HEK293 (cell line): ENCODE measurements at regions not wholly inside any gene's neighbourhood (a gene's known extent, or its start where the extent isn't known, plus 50 kb on each side); places are given as distances from the start of the nearest gene placed in this dataset.
A peak's percentile ranks its signal among the peaks of the same experiment; 100 is the strongest.

Source experiments
- GFI1B ChIP-seq: fragments of 450-650 bp; formaldehyde crosslinking; IDR thresholded peaks from 2 replicates; pipeline ENCODE4 v1.5.1; 2016; ENCODE audit warnings: missing biosample characterization, missing genetic modification characterization
- GLI4 ChIP-seq: fragments of 450-650 bp; formaldehyde crosslinking; IDR thresholded peaks from 2 replicates; pipeline ENCODE4 v1.5.1; 2016; ENCODE audit warnings: missing biosample characterization, missing genetic modification characterization
- KLF10 ChIP-seq: fragments of 450-650 bp; IDR thresholded peaks from 2 replicates; pipeline ENCODE4 v1.5.1; 2018; ENCODE audit warnings: missing biosample characterization, mild to moderate bottlenecking, missing genetic modification characterization
- KLF8 ChIP-seq: fragments of 450-650 bp; formaldehyde crosslinking; IDR thresholded peaks from 2 replicates; pipeline ENCODE4 v1.5.1; 2016; ENCODE audit warnings: missing biosample characterization, missing genetic modification characterization
- KLF9 ChIP-seq: fragments of 450-650 bp; formaldehyde crosslinking; IDR thresholded peaks from 2 replicates; pipeline ENCODE4 v1.5.1; 2016; ENCODE audit warnings: missing biosample characterization, missing genetic modification characterization, low read depth
- MEIS1 ChIP-seq: sonication (generic); formaldehyde crosslinking; IDR thresholded peaks from 2 replicates; pipeline ENCODE4 v1.8.1; 2022; ENCODE audit warnings: missing genetic modification reagents, mild to moderate bottlenecking, borderline replicate concordance
- SP3 ChIP-seq: fragments of 450-650 bp; formaldehyde crosslinking; IDR thresholded peaks from 2 replicates; pipeline ENCODE4 v1.5.1; 2016; ENCODE audit warnings: missing biosample characterization, missing genetic modification characterization
- SP7 ChIP-seq: fragments of 450-650 bp; formaldehyde crosslinking; IDR thresholded peaks from 2 replicates; pipeline ENCODE4 v1.5.1; 2016; ENCODE audit warnings: missing biosample characterization, missing genetic modification characterization
- TCF7L2 ChIP-seq: IDR thresholded peaks from 2 replicates; pipeline ENCODE4 v1.6.1; 2011; ENCODE audit warnings: low read depth, mild to moderate bottlenecking, inconsistent platforms, low read length, moderate library complexity, borderline replicate concordance
- ZBTB17 ChIP-seq: fragments of 450-650 bp; formaldehyde crosslinking; IDR thresholded peaks from 2 replicates; pipeline ENCODE4 v1.5.1; 2016; ENCODE audit warnings: missing biosample characterization, missing genetic modification characterization
- ZBTB21 ChIP-seq: fragments of 450-650 bp; formaldehyde crosslinking; IDR thresholded peaks from 2 replicates; pipeline ENCODE4 v1.5.1; 2017; ENCODE audit warnings: missing biosample characterization, missing genetic modification characterization
- ZNF121 ChIP-seq: fragments of 450-650 bp; formaldehyde crosslinking; IDR thresholded peaks from 2 replicates; pipeline ENCODE4 v1.5.1; 2016; ENCODE audit warnings: missing biosample characterization, missing genetic modification characterization
- ZNF133 ChIP-seq: fragments of 450-650 bp; formaldehyde crosslinking; IDR thresholded peaks from 2 replicates; pipeline ENCODE4 v1.5.1; 2016; ENCODE audit warnings: missing biosample characterization, missing genetic modification characterization
- ZNF292 ChIP-seq: fragments of 450-650 bp; formaldehyde crosslinking; IDR thresholded peaks from 2 replicates; pipeline ENCODE4 v1.5.1; 2016; ENCODE audit warnings: low read depth, missing biosample characterization, missing genetic modification characterization, borderline replicate concordance
- ZNF354C ChIP-seq: fragments of 450-650 bp; formaldehyde crosslinking; IDR thresholded peaks from 2 replicates; pipeline ENCODE4 v1.5.1; 2016; ENCODE audit warnings: missing biosample characterization, missing genetic modification characterization, low read depth, borderline replicate concordance
- ZNF366 ChIP-seq: fragments of 450-650 bp; formaldehyde crosslinking; conservative IDR thresholded peaks from 2 replicates; pipeline ENCODE4 v1.5.1; 2016; ENCODE audit warnings: missing biosample characterization, missing genetic modification characterization
- ZNF416 ChIP-seq: fragments of 450-650 bp; formaldehyde crosslinking; IDR thresholded peaks from 2 replicates; pipeline ENCODE4 v1.5.1; 2016; ENCODE audit warnings: missing biosample characterization, missing genetic modification characterization
- ZNF426 ChIP-seq: fragments of 450-650 bp; formaldehyde crosslinking; IDR thresholded peaks from 2 replicates; pipeline ENCODE4 v1.5.1; 2017; ENCODE audit warnings: missing biosample characterization, missing genetic modification characterization, mild to moderate bottlenecking, inconsistent platforms, moderate library complexity
- ZNF514 ChIP-seq: fragments of 450-650 bp; formaldehyde crosslinking; IDR thresholded peaks from 2 replicates; pipeline ENCODE4 v1.5.1; 2016; ENCODE audit warnings: missing biosample characterization, missing genetic modification characterization
- ZNF530 ChIP-seq: fragments of 450-650 bp; formaldehyde crosslinking; IDR thresholded peaks from 2 replicates; pipeline ENCODE4 v1.5.1; 2016; ENCODE audit warnings: low read depth, missing biosample characterization, missing genetic modification characterization
- ZNF558 ChIP-seq: fragments of 450-650 bp; formaldehyde crosslinking; IDR thresholded peaks from 2 replicates; pipeline ENCODE4 v1.5.1; 2016; ENCODE audit warnings: missing biosample characterization, missing genetic modification characterization
- ZNF585B ChIP-seq: fragments of 450-650 bp; formaldehyde crosslinking; IDR thresholded peaks from 2 replicates; pipeline ENCODE4 v1.5.1; 2016; ENCODE audit warnings: missing biosample characterization, missing genetic modification characterization
- ZNF600 ChIP-seq: fragments of 450-650 bp; formaldehyde crosslinking; IDR thresholded peaks from 2 replicates; pipeline ENCODE4 v1.5.1; 2016; ENCODE audit warnings: missing biosample characterization, missing genetic modification characterization
- ZNF623 ChIP-seq: fragments of 450-650 bp; formaldehyde crosslinking; IDR thresholded peaks from 2 replicates; pipeline ENCODE4 v1.5.1; 2016; ENCODE audit warnings: missing biosample characterization, missing genetic modification characterization
- ZNF660 ChIP-seq: fragments of 450-650 bp; IDR thresholded peaks from 2 replicates; pipeline ENCODE4 v1.5.1; 2018; ENCODE audit warnings: missing biosample characterization, mild to moderate bottlenecking, missing genetic modification characterization
- ZNF664 ChIP-seq: fragments of 450-650 bp; formaldehyde crosslinking; IDR thresholded peaks from 2 replicates; pipeline ENCODE4 v1.5.1; 2016; ENCODE audit warnings: missing biosample characterization, missing genetic modification characterization
- ZNF785 ChIP-seq: fragments of 450-650 bp; formaldehyde crosslinking; IDR thresholded peaks from 2 replicates; pipeline ENCODE4 v1.5.1; 2016; ENCODE audit warnings: missing biosample characterization, missing genetic modification characterization
- ZNF792 ChIP-seq: fragments of 450-650 bp; formaldehyde crosslinking; IDR thresholded peaks from 2 replicates; pipeline ENCODE4 v1.5.1; 2016; ENCODE audit warnings: missing biosample characterization, missing genetic modification characterization
- ZNF837 ChIP-seq: fragments of 450-650 bp; formaldehyde crosslinking; IDR thresholded peaks from 2 replicates; pipeline ENCODE4 v1.5.1; 2016; ENCODE audit warnings: missing biosample characterization, missing genetic modification characterization
- ZSCAN23 ChIP-seq: fragments of 450-650 bp; formaldehyde crosslinking; IDR thresholded peaks from 2 replicates; pipeline ENCODE4 v1.5.1; 2016; ENCODE audit warnings: missing biosample characterization, missing genetic modification characterization
- TF ChIP-seq, protein P1 (sequence below): fragments of 450-650 bp; formaldehyde crosslinking; optimal IDR thresholded peaks from 2 replicates; pipeline ENCODE3; 2016; ENCODE audit warnings: missing biosample characterization, mild to moderate bottlenecking, missing genetic modification characterization
- TF ChIP-seq, protein P2 (sequence below): fragments of 450-650 bp; formaldehyde crosslinking; IDR thresholded peaks from 2 replicates; pipeline ENCODE4 v1.5.1; 2017; ENCODE audit warnings: missing biosample characterization, missing genetic modification characterization
- TF ChIP-seq, protein P3 (sequence below): fragments of 450-650 bp; formaldehyde crosslinking; IDR thresholded peaks from 2 replicates; pipeline ENCODE4 v1.5.1; 2016; ENCODE audit warnings: missing biosample characterization, missing genetic modification characterization
- TF ChIP-seq, protein P4 (sequence below): fragments of 450-650 bp; formaldehyde crosslinking; IDR thresholded peaks from 2 replicates; pipeline ENCODE4 v1.5.1; 2016; ENCODE audit warnings: missing biosample characterization, missing genetic modification characterization
- TF ChIP-seq, protein P5 (sequence below): fragments of 450-650 bp; formaldehyde crosslinking; IDR thresholded peaks from 2 replicates; pipeline ENCODE4; 2016; ENCODE audit warnings: missing biosample characterization, missing genetic modification characterization

DNA sequence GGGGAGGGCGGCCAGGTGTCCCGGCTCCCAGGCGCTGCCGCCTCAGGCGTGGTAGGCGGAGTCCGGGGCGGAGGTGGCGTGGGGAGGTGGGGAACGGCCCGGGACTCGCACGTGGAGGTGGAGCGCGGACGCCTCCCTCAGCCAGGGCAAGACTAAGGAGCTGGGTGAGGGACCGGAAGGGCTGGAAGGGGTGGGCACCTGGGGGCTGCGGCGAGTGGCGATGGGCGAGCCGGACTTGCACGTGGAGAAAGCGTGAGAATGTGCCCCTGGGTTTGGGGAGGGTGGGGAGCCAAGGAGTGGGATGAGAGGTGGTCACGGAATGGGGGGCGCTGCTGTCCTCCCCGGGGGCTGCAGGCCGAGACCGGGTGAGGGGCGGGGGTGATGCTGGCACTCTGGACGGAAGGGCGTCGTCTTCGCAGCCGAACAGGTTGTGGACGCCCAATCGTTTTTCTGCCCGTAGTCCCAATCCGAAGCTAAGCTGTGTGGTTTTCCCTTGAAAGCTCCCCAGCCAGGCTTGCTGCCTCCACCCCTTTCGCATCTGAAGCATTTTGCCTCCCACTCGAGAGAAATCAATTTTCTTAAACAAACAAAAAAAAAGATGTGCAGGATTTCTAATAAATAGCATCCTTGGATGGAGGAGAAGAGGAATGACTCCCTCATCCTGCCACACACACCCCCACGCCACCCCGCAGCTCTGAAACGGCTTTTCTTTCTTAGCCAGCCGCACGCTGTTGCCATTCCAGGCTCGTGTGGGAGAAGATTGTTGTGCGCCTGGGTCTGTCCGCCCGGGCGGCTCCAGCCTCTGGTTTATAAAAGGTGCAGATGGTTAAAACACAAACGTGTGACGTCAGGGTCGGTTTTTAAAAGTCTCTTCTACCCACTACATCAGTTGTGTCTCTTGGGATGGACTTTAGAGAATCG, 62.5 kb upstream of the ANKRD28 start (continued):
- no peak for TF ChIP-seq TCF7L2
- no peak for TF ChIP-seq ZNF558 (tag by site-specific recombination)
- peak; percentile 33; the same call in 1 of the 2 replicates for TF ChIP-seq GLI4 (tag by site-specific recombination)
- peak; percentile 59; the same call in 1 of the 2 replicates for TF ChIP-seq ZNF133 (tag by site-specific recombination)
- no peak for TF ChIP-seq ZNF292 (tag by site-specific recombination)
- TF ChIP-seq ZBTB21 (tag by site-specific recombination): peak; percentile 72
- TF ChIP-seq ZNF530 (tag by site-specific recombination): no peak
- peak; percentile 27; the same call in 1 of the 2 replicates for TF ChIP-seq ZNF660 (tag by site-specific recombination)
- TF ChIP-seq KLF9 (tag by site-specific recombination): peak; percentile 88
- 0 out of 2 replicates have a peak, but pooled peaks have one; percentile 58 for TF ChIP-seq ZNF416 (tag by site-specific recombination)
- TF ChIP-seq ZNF623: no peak
- no peak for TF ChIP-seq ZNF514 (tag by site-specific recombination)
- TF ChIP-seq, protein P1, sequence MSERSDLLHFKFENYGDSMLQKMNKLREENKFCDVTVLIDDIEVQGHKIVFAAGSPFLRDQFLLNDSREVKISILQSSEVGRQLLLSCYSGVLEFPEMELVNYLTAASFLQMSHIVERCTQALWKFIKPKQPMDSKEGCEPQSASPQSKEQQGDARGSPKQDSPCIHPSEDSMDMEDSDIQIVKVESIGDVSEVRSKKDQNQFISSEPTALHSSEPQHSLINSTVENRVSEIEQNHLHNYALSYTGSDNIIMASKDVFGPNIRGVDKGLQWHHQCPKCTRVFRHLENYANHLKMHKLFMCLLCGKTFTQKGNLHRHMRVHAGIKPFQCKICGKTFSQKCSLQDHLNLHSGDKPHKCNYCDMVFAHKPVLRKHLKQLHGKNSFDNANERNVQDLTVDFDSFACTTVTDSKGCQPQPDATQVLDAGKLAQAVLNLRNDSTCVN (tag by site-specific recombination): peak; percentile 68
- no peak for TF ChIP-seq ZNF354C (tag by site-specific recombination)
- TF ChIP-seq ZNF366 (tag by site-specific recombination): no peak; the same call in 1 of the 2 replicates
- TF ChIP-seq ZNF600 (tag by site-specific recombination): peak; percentile 90
- TF ChIP-seq SP7 (tag by site-specific recombination): peak; percentile 77
- peak; percentile 87 for TF ChIP-seq SP3 (tag by site-specific recombination)
- TF ChIP-seq, protein P2, sequence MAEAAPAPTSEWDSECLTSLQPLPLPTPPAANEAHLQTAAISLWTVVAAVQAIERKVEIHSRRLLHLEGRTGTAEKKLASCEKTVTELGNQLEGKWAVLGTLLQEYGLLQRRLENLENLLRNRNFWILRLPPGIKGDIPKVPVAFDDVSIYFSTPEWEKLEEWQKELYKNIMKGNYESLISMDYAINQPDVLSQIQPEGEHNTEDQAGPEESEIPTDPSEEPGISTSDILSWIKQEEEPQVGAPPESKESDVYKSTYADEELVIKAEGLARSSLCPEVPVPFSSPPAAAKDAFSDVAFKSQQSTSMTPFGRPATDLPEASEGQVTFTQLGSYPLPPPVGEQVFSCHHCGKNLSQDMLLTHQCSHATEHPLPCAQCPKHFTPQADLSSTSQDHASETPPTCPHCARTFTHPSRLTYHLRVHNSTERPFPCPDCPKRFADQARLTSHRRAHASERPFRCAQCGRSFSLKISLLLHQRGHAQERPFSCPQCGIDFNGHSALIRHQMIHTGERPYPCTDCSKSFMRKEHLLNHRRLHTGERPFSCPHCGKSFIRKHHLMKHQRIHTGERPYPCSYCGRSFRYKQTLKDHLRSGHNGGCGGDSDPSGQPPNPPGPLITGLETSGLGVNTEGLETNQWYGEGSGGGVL (tag by site-specific recombination): peak; percentile 83
- TF ChIP-seq ZNF121: 0 out of 2 replicates have a peak, but pooled peaks have one; percentile 27
- TF ChIP-seq KLF8 (tag by site-specific recombination): peak; percentile 99
- TF ChIP-seq ZNF585B: no peak
- TF ChIP-seq ZNF837: no peak
- TF ChIP-seq MEIS1 (CRISPR knock-in tag): no peak
- peak; percentile 73 for TF ChIP-seq ZBTB17 (tag by site-specific recombination)
- TF ChIP-seq, protein P3, sequence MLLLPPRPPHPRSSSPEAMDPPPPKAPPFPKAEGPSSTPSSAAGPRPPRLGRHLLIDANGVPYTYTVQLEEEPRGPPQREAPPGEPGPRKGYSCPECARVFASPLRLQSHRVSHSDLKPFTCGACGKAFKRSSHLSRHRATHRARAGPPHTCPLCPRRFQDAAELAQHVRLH (tag by site-specific recombination): peak; percentile 30; the same call in 1 of the 2 replicates
- TF ChIP-seq, protein P4, sequence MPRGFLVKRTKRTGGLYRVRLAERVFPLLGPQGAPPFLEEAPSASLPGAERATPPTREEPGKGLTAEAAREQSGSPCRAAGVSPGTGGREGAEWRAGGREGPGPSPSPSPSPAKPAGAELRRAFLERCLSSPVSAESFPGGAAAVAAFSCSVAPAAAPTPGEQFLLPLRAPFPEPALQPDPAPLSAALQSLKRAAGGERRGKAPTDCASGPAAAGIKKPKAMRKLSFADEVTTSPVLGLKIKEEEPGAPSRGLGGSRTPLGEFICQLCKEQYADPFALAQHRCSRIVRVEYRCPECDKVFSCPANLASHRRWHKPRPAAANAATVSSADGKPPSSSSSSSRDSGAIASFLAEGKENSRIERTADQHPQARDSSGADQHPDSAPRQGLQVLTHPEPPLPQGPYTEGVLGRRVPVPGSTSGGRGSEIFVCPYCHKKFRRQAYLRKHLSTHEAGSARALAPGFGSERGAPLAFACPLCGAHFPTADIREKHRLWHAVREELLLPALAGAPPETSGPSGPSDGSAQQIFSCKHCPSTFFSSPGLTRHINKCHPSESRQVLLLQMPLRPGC (tag by site-specific recombination): peak; percentile 64
- 0 out of 2 replicates have a peak, but pooled peaks have one; percentile 49 for TF ChIP-seq ZSCAN23
- no peak for TF ChIP-seq ZNF664 (tag by site-specific recombination)
- TF ChIP-seq ZNF426 (tag by site-specific recombination): no peak
- TF ChIP-seq, protein P5, sequence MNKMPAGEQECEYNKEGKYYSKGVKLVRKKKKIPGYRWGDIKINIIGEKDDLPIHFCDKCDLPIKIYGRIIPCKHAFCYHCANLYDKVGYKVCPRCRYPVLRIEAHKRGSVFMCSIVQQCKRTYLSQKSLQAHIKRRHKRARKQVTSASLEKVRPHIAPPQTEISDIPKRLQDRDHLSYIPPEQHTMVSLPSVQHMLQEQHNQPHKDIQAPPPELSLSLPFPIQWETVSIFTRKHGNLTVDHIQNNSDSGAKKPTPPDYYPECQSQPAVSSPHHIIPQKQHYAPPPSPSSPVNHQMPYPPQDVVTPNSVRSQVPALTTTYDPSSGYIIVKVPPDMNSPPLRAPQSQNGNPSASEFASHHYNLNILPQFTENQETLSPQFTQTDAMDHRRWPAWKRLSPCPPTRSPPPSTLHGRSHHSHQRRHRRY (tag by site-specific recombination): no peak
- TF ChIP-seq KLF10 (tag by site-specific recombination): 0 out of 2 replicates have a peak, but pooled peaks have one; percentile 12
- peak; percentile 90 for TF ChIP-seq ZNF785 (tag by site-specific recombination)
- TF ChIP-seq GFI1B (tag by site-specific recombination): no peak; the same call in 1 of the 2 replicates
- peak; percentile 81; the same call in 1 of the 2 replicates for TF ChIP-seq ZNF792 (tag by site-specific recombination)
